ENCODE measurements at regions not wholly inside any gene's neighbourhood (a gene's known extent, or its start where the extent isn't known, plus 50 kb on each side); places are given as distances from the start of the nearest gene placed in this dataset.

DNA sequence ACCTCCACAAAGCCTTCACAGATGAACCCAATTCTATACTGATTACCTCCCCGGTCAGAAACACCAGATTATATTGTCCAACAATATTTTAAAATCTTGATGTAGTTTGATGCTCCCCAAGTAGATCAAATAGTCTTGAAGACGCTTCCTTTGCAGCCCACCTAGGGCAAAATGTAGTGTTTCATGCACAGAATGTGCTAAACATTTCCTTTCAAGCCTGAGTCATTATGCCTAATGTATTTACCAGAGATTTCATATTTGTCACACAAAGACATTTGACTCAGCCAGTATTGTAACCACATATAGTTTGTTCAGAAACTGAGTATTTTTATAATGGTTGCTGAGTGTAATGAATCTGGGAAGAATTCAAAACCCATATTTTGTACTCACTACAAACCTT lies 1396.8 kb downstream of the LRRC4C start:
- DNase-seq (ENCODE audit: low read depth) = no peak

- DNase-seq (ENCODE audit: low read depth) = no peak
Observed at GRCh38 chr11:40061221-40061620, 1398.2 kb downstream of the LRRC4C start.

GRCh38 chr11:40054631-40055030 lies 1404.8 kb downstream of the LRRC4C start:
- peak; percentile 13 for DNase-seq (ENCODE audit: low read depth)

GRCh38 chr11:40045312-40045711 lies 1414.1 kb downstream of the LRRC4C start:
- no peak for DNase-seq (ENCODE audit: low read depth)

DNA sequence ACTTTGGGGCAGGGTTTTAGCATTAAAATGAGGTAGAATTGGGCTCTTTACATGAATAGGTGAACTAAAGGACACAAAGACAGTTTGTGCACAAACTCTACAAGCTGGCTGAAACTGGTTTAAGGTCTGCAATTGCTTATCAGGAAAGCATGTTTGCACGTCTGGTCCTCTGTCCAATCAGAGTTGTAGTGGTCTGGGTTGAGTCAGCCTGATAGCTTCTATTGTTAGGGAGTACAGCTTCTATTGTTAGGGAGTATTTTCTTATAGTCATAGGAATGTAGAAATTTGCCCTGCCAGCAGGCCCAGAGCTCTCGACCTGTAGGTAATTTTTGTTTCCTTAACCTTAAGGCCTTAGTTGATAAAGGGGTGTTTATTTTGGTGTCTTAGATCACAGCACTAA lies 1422.4 kb downstream of the LRRC4C start:
- DNase-seq (ENCODE audit: low read depth) = peak; percentile 13

- DNase-seq (ENCODE audit: low read depth) = no peak
Observed at GRCh38 chr11:40032331-40032730, 1427.1 kb downstream of the LRRC4C start.

DNA sequence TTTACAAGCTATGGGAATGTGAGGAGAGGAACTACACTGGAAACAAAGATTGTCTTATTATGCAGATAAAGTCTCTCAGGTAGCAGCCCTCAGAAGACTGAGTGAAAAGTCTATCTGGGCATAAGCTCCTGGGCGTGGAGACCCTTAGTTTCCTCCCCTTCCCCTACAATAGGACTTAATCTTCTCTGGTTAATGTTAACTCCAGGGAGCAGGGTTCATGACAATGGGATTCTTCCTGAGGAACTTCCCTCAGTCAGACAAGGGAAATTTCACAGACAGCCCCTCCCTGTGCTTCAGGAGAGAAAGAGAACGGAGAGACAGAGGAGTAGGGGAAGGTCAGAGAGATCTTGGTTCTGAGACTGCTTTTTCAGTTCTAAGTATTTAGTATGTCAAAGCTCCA lies 1428.6 kb downstream of the LRRC4C start:
- no peak for DNase-seq (ENCODE audit: low read depth)

GRCh38 chr11:40029391-40029790 lies 1430.1 kb downstream of the LRRC4C start:
- peak; percentile 0 for DNase-seq (ENCODE audit: low read depth)

DNA sequence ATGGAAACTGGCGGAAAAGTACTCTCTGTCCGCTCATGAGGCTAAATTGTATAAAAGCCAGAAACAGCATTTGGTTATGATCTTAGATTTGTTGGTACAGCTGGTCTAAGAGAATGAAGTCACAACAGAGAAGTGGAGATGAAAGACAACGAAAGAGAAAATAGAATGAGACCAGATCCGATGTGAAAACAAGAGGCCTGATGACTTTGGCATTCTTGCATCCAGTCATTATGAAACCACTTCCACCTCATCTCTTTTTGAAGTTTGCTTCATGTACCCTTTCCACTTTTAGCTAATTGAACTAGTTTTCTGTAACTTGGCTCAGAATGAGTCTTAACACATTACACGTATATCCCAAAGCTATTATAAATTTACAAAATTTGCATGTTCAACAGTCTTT lies 1431.7 kb downstream of the LRRC4C start:
- DNase-seq (ENCODE audit: low read depth) = no peak

DNA sequence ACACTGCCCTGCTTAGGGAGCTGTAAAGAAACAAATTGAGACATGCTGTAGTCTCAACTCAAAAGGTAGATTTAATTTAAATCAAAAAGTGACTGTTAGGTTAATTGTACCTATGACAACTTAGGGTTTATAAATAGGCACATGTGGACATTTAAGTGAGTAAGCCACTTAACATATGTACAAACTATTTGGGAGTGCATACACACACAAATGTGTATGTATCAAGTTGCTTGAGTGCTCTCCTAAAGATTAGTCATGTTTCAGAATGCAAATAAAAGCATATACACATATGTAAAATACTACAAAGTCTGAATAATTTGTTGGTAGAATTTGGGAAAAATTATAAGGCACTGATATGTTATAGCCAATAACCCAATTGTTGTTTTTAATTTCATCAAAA lies 1435.7 kb downstream of the LRRC4C start:
- no peak for DNase-seq (ENCODE audit: low read depth)

- no peak for DNase-seq (ENCODE audit: low read depth)
Observed at GRCh38 chr11:40010011-40010410, 1449.4 kb downstream of the LRRC4C start.

DNA sequence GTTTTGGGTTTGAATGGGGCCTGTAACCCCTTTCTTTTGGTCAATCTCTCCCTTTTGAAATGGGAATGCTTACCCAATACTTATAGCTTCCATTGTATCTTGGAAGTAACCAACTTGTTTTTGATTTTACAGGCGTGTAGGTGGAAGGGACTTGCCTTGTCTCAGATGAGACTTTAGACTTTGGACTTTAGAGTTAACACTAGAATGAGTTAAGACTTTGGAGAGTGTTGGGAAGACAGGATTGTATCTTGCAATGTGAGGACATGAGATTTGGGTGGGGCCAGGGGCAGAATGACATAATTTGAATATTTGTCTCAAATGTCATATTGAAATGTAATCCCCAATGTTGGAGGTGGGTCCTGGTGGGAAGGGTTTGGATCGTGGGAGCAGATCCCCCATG lies 1466.9 kb downstream of the LRRC4C start:
- DNase-seq (ENCODE audit: low read depth) = no peak

- peak; percentile 33 for DNase-seq (ENCODE audit: low read depth)
Observed at GRCh38 chr11:39990421-39990831, 1469.0 kb downstream of the LRRC4C start.

GRCh38 chr11:39975091-39975490 lies 1484.4 kb downstream of the LRRC4C start:
- DNase-seq (ENCODE audit: low read depth) = no peak

GRCh38 chr11:39972461-39972860 lies 1487.0 kb downstream of the LRRC4C start:
- no peak for DNase-seq (ENCODE audit: low read depth)

DNA sequence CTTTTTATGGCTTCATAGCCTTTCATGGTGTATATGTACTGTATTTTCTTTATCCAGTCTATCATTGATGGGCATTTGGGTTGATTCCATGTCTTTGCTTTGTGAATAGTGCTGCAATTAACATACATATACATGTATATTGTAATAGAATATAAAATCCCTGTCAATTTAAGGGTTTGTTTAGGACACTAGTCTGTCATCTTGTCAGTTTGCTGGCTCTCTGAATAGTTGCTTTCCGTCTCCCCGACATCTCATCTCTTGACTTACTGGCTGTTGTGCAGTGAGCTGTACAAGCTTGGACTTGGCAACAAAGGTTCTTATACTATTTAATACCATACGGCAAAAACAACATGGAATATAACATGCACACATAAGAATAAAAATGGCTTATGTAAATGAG lies 1487.5 kb downstream of the LRRC4C start:
- no peak for DNase-seq (ENCODE audit: low read depth)

DNA sequence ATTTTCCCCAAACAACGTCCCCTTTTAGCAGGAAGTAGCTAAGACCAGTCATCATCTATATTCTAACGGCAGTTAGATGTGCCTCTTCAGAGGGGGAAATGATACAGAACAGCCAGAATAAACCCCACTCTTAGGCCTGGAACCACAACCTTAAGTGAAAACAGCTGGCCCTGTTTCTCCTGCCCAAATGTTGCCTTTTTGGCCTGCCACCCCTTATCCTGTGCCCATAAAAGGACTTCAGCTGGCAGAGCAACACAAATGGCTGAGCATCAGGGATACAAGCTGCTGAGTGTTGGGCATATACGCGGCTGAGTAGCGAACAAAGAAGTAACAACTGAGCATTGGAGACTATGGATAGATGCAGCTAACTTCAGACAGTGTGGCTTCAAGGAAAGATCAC lies 1491.4 kb downstream of the LRRC4C start:
- no peak for DNase-seq (ENCODE audit: low read depth)

DNA sequence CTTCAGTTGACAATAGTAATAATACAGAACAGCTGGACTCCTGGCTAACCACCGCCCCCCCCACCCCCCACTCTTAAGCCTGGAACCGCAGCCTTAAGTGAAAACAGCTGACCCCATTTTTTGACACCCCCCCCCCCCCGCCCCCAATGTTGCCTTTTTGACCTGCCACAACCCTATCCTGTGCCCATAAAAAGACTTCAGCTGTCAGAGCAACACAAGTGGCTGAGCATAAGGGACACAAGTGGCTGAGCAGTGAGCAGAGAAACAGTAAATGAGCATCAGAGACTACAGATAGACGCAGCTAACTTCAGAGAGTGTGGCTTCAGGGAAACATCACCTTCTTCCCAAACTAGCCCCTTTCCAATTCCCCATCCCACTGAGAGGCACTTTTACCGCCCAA lies 1493.8 kb downstream of the LRRC4C start:
- no peak for DNase-seq (ENCODE audit: low read depth)

DNA sequence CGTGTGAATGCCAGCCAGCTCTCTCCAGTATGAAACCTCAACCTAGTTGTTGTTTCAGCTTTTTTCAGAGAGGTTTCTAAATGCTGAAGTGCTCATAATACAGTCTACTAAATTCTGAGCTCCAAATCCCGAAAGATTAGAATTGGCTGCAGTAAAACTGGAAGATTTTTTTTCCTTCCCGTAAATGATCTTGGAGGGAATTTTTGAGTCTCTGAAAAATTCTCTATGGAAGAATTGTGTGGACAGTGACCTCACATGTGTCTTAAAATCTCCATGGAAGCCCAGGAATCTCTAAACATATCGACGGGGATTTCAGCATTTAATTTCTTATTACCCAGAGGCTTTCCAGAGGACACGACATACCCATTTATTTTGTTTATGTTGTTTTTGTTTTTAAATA lies 1499.2 kb downstream of the LRRC4C start:
- no peak for DNase-seq (ENCODE audit: low read depth)

GRCh38 chr11:39932966-39933365 lies 1526.5 kb downstream of the LRRC4C start:
- DNase-seq (ENCODE audit: low read depth) = no peak

DNA sequence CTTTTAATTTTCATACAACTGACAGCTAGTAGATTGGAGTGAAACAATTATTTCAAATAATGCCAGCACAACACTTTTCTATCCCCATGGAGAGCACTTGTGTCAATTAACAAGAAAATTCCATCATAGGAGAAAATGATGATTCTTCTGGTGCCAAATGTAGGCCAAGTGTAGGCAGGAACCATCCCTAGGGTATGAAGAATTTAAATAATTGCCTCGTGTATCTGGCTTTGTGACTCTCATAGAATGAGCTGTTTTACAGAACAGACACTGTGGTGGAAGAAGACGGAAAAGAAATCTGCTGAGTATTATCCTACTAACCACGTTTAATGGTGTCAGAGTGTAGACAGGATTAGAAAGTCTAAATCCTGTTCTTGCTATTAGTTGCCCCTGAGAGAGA lies 1542.2 kb downstream of the LRRC4C start:
- DNase-seq (ENCODE audit: low read depth) = no peak

- no peak for DNase-seq (ENCODE audit: low read depth)
Observed at GRCh38 chr11:39910087-39910486, 1549.4 kb downstream of the LRRC4C start.

- DNase-seq (ENCODE audit: low read depth) = no peak
Observed at GRCh38 chr11:39860931-39861330, 1598.5 kb downstream of the LRRC4C start.

DNA sequence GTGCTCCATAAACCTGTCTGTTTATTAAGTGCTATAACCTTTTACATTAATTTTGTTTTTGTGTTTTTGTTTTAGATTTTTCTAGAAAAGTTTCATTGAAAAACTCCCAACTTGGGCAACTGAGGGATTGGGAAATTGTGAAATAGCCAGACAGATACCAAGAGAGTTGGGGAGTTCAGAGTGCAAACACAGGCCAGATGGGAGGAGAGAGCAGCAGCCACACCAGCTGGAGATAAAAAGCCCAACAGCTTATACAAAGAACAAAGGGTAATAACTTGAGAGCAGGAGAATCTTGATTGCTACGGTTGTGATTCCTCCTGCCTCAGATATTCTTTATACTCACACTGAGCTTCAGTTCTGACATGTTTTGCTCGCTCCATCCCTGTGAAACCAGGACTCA lies 1642.2 kb downstream of the LRRC4C start:
- no peak for DNase-seq (ENCODE audit: low read depth)

DNA sequence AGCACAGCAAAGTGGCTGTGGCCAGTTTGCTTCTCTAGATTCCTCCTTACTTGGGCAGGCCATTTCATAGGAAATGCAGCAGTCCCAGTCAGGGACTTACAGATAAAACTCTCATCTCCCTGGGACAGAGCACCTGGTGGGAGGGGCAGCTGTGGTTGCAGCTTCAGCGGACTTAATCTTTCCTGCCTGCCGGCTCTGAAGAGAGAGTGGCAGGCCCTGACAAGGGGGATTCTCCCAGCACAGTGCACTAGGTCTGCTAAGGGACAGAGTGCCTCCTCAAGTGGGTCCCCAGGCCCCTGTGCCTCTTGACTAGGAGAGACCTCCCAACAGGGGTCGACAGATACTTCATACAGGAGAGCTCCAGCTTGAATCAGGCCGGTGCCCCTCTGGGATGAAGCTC lies 1649.1 kb downstream of the LRRC4C start:
- no peak for DNase-seq (ENCODE audit: low read depth)
